GM23338 (cell line): ENCODE measurements at regions not wholly inside any gene's neighbourhood (a gene's known extent, or its start where the extent isn't known, plus 50 kb on each side); places are given as distances from the start of the nearest gene placed in this dataset.

ENCODE experiments used
- ATAC-seq: fragments of 200-7000 bp; cut with Tn5 transposase; 3 replicates; pipeline ENCODE4 v1.9.1; 2020
- DNase-seq: peaks from one replicate; pipeline ENCODE4 v3.0.0-alpha.2; 2015; ENCODE audit warnings: low spot score
- H2AFZ ChIP-seq: fragments of 200-600 bp; sonication (generic); 2 replicates; pipeline ENCODE4 v1.8.0; 2016; ENCODE audit warnings: antibody characterized with exemption, mild to moderate bottlenecking, moderate library complexity
- H3F3A ChIP-seq: fragments of 200-600 bp; sonication (generic); replicated peaks from 2 replicates; pipeline ENCODE4 v1.8.0; 2017; ENCODE audit warnings: antibody characterized with exemption, mixed run types, low read depth
- H3K27ac ChIP-seq: fragments of 200-600 bp; sonication (generic); 2 replicates; pipeline ENCODE4 v1.6.1; 2016; ENCODE audit warnings: low read depth
- H3K27me3 ChIP-seq: fragments of 200-600 bp; sonication (generic); 2 replicates; pipeline ENCODE4 v1.8.0; 2016; ENCODE audit warnings: mild to moderate bottlenecking, mixed run types, moderate library complexity; ENCODE audit not compliant: insufficient read depth
- H3K36me3 ChIP-seq: fragments of 200-600 bp; sonication (generic); 2 replicates; pipeline ENCODE4 v1.8.0; 2016; ENCODE audit warnings: mild to moderate bottlenecking; ENCODE audit not compliant: insufficient read depth
- H3K4me1 ChIP-seq: fragments of 200-600 bp; sonication (generic); 2 replicates; pipeline ENCODE4 v1.8.0; 2016; ENCODE audit warnings: mild to moderate bottlenecking, moderate library complexity; ENCODE audit not compliant: insufficient read depth
- H3K4me2 ChIP-seq: fragments of 200-600 bp; sonication (generic); 2 replicates; pipeline ENCODE4 v1.7.1; 2017; ENCODE audit warnings: mixed run types
- H3K4me3 ChIP-seq: fragments of 200-600 bp; sonication (generic); 2 replicates; pipeline ENCODE4 v1.6.1; 2016; ENCODE audit warnings: mixed run types
- H3K79me2 ChIP-seq: fragments of 200-600 bp; sonication (generic); replicated peaks from 2 replicates; pipeline ENCODE4 v1.8.0; 2017; ENCODE audit warnings: mild to moderate bottlenecking; ENCODE audit not compliant: insufficient read depth
- H3K9me2 ChIP-seq: fragments of 200-600 bp; sonication (generic); 2 replicates; pipeline ENCODE4 v1.8.0; 2017; ENCODE audit not compliant: insufficient read depth
- H4K20me1 ChIP-seq: fragments of 200-600 bp; sonication (generic); replicated peaks from 2 replicates; pipeline ENCODE4 v1.8.0; 2017; ENCODE audit warnings: mild to moderate bottlenecking; ENCODE audit not compliant: insufficient read depth
- H3K27ac Mint-ChIP-seq: 2 replicates; pipeline ENCODE4 v1.8.0; 2020; ENCODE audit warnings: inconsistent platforms, mild to moderate bottlenecking, moderate library complexity, mixed read lengths
- H3K27me3 Mint-ChIP-seq: 3 replicates; pipeline ENCODE4 v1.8.0; 2022; ENCODE audit warnings: low read depth, mild to moderate bottlenecking, moderate library complexity, mixed read lengths, inconsistent platforms; ENCODE audit not compliant: insufficient read depth, poor library complexity
- H3K36me3 Mint-ChIP-seq: 3 replicates; pipeline ENCODE4 v1.8.0; 2021; ENCODE audit warnings: low read depth, mild to moderate bottlenecking, inconsistent platforms, moderate library complexity, mixed read lengths
- H3K4me1 Mint-ChIP-seq: 3 replicates; pipeline ENCODE4 v1.8.0; 2020; ENCODE audit warnings: mild to moderate bottlenecking, inconsistent platforms, mixed read lengths
- H3K4me3 Mint-ChIP-seq: 3 replicates; pipeline ENCODE4 v1.8.0; 2021; ENCODE audit warnings: moderate library complexity, mild to moderate bottlenecking, inconsistent platforms, mixed read lengths
- H3K9me3 Mint-ChIP-seq: 3 replicates; pipeline ENCODE4 v1.8.0; 2020; ENCODE audit warnings: moderate library complexity, mild to moderate bottlenecking, inconsistent platforms, mixed read lengths
- CREB1 ChIP-seq: fragments of 250-450 bp; sonication (Bioruptor Pico); IDR thresholded peaks from 2 replicates; pipeline ENCODE4 v1.5.0; 2020; ENCODE audit warnings: low read depth, mild to moderate bottlenecking, moderate library complexity
- CTCF ChIP-seq, 2 experiments: fragments of 200-600 bp in 1 of 2; sonication (generic) in 1 of 2; conservative IDR thresholded peaks; 2 replicates each; pipeline versions ENCODE4 v1.5.1 to v1.6.1; 2016 to 2017; ENCODE audit warnings: antibody characterized with exemption in 2 of 2, low read depth in 2 of 2, mild to moderate bottlenecking in 2 of 2, moderate library complexity in 1 of 2
- EZH2phosphoT487 ChIP-seq: fragments of 200-600 bp; sonication (generic); IDR thresholded peaks from one replicate; pipeline ENCODE4 v1.8.1; 2018; ENCODE audit warnings: antibody characterized with exemption; ENCODE audit not compliant: unreplicated experiment
- JUNB ChIP-seq: IDR thresholded peaks from one replicate; pipeline ENCODE4 v1.6.1; 2016; ENCODE audit warnings: antibody characterized with exemption; ENCODE audit not compliant: unreplicated experiment
- ZNF114 ChIP-seq: fragments of 250-450 bp; sonication (Bioruptor Pico); IDR thresholded peaks from 2 replicates; pipeline ENCODE4 v1.5.0; 2020; ENCODE audit warnings: mild to moderate bottlenecking, moderate library complexity
- ZNF331 ChIP-seq: fragments of 250-450 bp; sonication (Bioruptor Pico); IDR thresholded peaks from 2 replicates; pipeline ENCODE4 v1.5.0; 2020; ENCODE audit warnings: low read depth, mild to moderate bottlenecking, moderate library complexity
- ZNF462 ChIP-seq: fragments of 250-450 bp; sonication (Bioruptor Pico); IDR thresholded peaks from 2 replicates; pipeline ENCODE4 v1.5.0; 2020; ENCODE audit warnings: mild to moderate bottlenecking, moderate library complexity

- no peak for TF ChIP-seq ZNF462 (CRISPR knock-in tag)
- TF ChIP-seq ZNF331 (CRISPR knock-in tag) = no peak
- TF ChIP-seq JUNB = no peak
- TF ChIP-seq CTCF (conservative IDR thresholded peaks at IDR 0.05; ENCODE audit: low read depth in 2 of 2) = no peak
- TF ChIP-seq EZH2phosphoT487 = no peak
Measured at GRCh38 chr10:83994325-83994724, 145.0 kb upstream of the GHITM start (continued).

GRCh38 chr10:83995738-83996331 lies 143.5 kb upstream of the GHITM start:
- Mint-ChIP-seq H3K9me3 (no peaks in the 10 kb centered on the region), H3K36me3 (no peaks in the 10 kb centered on the region), H3K27ac (no peak overlapping the region), H3K4me3 (no peak overlapping the region), H3K27me3 (peaks cover 3% of the 10 kb centered on the region), H3K4me1 (peaks cover 3% of the 10 kb centered on the region; the same call in 2 of the 3 replicates)
- Histone ChIP-seq H2AFZ (no peak overlapping the region), H3K79me2 (no peaks in the 10 kb centered on the region), H3K27ac (no peak overlapping the region), H3K4me1 (no peaks in the 10 kb centered on the region), H3K4me2 (no peak overlapping the region), H3K27me3 (no peaks in the 10 kb centered on the region), H3K9me2 (0 out of 2 replicates have a peak, but pooled peaks cover 4% of the 10 kb centered on the region), H3K36me3 (no peaks in the 10 kb centered on the region), H3F3A (no peaks in the 10 kb centered on the region), H4K20me1 (no peaks in the 10 kb centered on the region), H3K4me3 (no peak overlapping the region)
- TF ChIP-seq ZNF331 (CRISPR knock-in tag) (no peak), ZNF114 (CRISPR knock-in tag) (no peak), CREB1 (CRISPR knock-in tag) (no peak)
- no peak for DNase-seq
- ATAC-seq = no peak
